HL-60 (cell line): ENCODE measurements at regions not wholly inside any gene's neighbourhood (a gene's known extent, or its start where the extent isn't known, plus 50 kb on each side); places are given as distances from the start of the nearest gene placed in this dataset.

ENCODE experiments used
- DNase-seq, 2 experiments: peaks; one replicate each; pipeline ENCODE4 v3.0.0-alpha.2; 2010 to 2020; ENCODE audit warnings: low read depth in 1 of 2, low spot score in 1 of 2
- H3K27ac ChIP-seq: fragments of 250-450 bp; sonication (Bioruptor Pico); replicated peaks from 2 replicates; pipeline ENCODE4 v1.5.1; 2020; ENCODE audit warnings: mild to moderate bottlenecking, moderate library complexity
- H3K27me3 ChIP-seq: fragments of 250-450 bp; sonication (Bioruptor Pico); 2 replicates; pipeline ENCODE4 v1.5.1; 2021; ENCODE audit warnings: mild to moderate bottlenecking, moderate library complexity; ENCODE audit not compliant: insufficient read depth, poor library complexity, severe bottlenecking
- H3K4me3 ChIP-seq: replicated peaks from 2 replicates; pipeline ENCODE4 v1.5.1; 2011; ENCODE audit warnings: mild to moderate bottlenecking, control low read depth, low read length; ENCODE audit not compliant: insufficient read depth
- GABPA ChIP-seq: IDR thresholded peaks from 2 replicates; pipeline ENCODE4 v1.6.1; 2012; ENCODE audit warnings: low read depth
- POLR2AphosphoS5 ChIP-seq: IDR thresholded peaks from 2 replicates; pipeline ENCODE4 v1.6.1; 2012; ENCODE audit warnings: low read depth
- SPI1 ChIP-seq: IDR thresholded peaks from 2 replicates; pipeline ENCODE4 v1.6.1; 2012; ENCODE audit warnings: low read depth, mild to moderate bottlenecking, borderline replicate concordance
- TF ChIP-seq, protein P1 (sequence below): IDR thresholded peaks from 2 replicates; pipeline ENCODE4 v1.6.1; 2012; ENCODE audit warnings: low read depth; ENCODE audit not compliant: insufficient replicate concordance
- TF ChIP-seq, protein P2 (sequence below): IDR thresholded peaks from one replicate; pipeline ENCODE4 v1.5.1; 2011; ENCODE audit warnings: low read length, control low read depth, inconsistent platforms; ENCODE audit not compliant: insufficient read depth

DNA sequence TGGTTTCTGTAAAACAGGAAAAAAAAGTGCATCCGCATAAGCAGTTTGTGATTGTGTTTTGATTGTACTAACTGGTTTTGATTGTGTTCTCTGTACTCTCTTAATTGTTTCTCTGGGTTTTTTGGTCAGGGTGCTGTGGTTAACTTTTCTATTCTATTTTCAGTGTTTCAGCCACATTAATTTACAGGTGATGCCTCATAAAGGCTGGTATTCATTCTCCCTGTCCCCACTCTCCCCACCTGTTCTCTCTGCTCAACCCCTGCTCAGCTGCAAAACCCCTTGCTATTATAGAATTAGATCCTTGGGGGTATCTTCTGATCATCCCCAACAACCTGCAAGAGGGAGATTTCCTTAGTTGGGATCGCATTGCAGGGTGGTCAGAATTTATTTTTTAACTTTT, 285.4 kb upstream of the AZI2 start:
- H3K27me3 ChIP-seq: no peaks in the 10 kb centered on the region
- DNase-seq: no peak
- TF ChIP-seq SPI1 (no peak), GABPA (no peak), POLR2AphosphoS5 (no peak)
- TF ChIP-seq, protein P1, sequence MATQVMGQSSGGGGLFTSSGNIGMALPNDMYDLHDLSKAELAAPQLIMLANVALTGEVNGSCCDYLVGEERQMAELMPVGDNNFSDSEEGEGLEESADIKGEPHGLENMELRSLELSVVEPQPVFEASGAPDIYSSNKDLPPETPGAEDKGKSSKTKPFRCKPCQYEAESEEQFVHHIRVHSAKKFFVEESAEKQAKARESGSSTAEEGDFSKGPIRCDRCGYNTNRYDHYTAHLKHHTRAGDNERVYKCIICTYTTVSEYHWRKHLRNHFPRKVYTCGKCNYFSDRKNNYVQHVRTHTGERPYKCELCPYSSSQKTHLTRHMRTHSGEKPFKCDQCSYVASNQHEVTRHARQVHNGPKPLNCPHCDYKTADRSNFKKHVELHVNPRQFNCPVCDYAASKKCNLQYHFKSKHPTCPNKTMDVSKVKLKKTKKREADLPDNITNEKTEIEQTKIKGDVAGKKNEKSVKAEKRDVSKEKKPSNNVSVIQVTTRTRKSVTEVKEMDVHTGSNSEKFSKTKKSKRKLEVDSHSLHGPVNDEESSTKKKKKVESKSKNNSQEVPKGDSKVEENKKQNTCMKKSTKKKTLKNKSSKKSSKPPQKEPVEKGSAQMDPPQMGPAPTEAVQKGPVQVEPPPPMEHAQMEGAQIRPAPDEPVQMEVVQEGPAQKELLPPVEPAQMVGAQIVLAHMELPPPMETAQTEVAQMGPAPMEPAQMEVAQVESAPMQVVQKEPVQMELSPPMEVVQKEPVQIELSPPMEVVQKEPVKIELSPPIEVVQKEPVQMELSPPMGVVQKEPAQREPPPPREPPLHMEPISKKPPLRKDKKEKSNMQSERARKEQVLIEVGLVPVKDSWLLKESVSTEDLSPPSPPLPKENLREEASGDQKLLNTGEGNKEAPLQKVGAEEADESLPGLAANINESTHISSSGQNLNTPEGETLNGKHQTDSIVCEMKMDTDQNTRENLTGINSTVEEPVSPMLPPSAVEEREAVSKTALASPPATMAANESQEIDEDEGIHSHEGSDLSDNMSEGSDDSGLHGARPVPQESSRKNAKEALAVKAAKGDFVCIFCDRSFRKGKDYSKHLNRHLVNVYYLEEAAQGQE: no peak
- TF ChIP-seq, protein P2, sequence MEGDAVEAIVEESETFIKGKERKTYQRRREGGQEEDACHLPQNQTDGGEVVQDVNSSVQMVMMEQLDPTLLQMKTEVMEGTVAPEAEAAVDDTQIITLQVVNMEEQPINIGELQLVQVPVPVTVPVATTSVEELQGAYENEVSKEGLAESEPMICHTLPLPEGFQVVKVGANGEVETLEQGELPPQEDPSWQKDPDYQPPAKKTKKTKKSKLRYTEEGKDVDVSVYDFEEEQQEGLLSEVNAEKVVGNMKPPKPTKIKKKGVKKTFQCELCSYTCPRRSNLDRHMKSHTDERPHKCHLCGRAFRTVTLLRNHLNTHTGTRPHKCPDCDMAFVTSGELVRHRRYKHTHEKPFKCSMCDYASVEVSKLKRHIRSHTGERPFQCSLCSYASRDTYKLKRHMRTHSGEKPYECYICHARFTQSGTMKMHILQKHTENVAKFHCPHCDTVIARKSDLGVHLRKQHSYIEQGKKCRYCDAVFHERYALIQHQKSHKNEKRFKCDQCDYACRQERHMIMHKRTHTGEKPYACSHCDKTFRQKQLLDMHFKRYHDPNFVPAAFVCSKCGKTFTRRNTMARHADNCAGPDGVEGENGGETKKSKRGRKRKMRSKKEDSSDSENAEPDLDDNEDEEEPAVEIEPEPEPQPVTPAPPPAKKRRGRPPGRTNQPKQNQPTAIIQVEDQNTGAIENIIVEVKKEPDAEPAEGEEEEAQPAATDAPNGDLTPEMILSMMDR: no peak
- no peak overlapping the region for H3K4me3 ChIP-seq
- no peak overlapping the region for H3K27ac ChIP-seq

DNA sequence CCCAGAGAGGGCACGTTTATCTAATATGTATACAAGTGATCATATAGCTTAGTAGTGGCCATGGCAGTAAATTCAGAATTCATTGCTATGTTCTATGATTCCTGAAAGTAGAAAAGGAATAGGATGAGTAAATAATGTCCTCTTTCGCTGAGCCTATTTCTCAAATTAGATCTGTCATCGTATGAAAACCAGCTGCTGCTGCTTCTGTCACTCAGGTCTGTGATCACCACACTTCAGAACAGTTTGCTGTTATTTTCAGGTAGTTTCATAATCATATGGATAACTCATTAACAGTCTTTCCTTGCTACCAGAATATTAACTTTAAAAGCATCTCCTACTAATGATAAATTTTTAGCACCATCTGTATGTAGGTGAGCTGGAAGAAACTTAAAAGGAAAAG, 289.1 kb upstream of the AZI2 start:
- DNase-seq: no peak
- Histone ChIP-seq H3K27ac (no peak overlapping the region), H3K4me3 (no peak overlapping the region), H3K27me3 (no peaks in the 10 kb centered on the region)
- TF ChIP-seq, protein P1: no peak
- TF ChIP-seq, protein P2: no peak
- TF ChIP-seq POLR2AphosphoS5 (no peak), GABPA (no peak), SPI1 (no peak)

DNA sequence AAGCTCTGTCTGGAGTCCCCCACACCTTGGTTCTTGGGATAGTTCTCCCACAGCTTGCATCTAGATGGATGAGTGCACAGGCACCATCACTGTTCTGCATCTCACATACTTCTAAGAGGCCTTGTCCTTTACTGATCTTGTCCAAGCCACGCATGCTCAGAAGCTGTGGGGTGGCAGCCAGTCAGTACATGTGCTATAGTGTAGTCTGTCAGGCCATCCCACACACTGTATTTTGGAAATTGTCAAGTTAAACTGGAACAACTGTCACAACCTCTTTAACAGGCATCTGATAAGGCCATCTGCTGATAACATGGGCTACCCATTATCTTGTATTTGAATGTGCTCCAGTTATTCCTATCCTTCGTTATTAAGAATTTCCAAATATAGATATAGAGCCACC, 296.5 kb upstream of the AZI2 start:
- Histone ChIP-seq H3K27me3 (no peaks in the 10 kb centered on the region), H3K27ac (no peak overlapping the region), H3K4me3 (no peak overlapping the region)
- TF ChIP-seq GABPA (no peak), POLR2AphosphoS5 (no peak), SPI1 (no peak)
- TF ChIP-seq, protein P1: no peak
- TF ChIP-seq, protein P2: no peak
- no peak for DNase-seq
